HG03558 (cell line): ENCODE measurements at regions not wholly inside any gene's neighbourhood (a gene's known extent, or its start where the extent isn't known, plus 50 kb on each side); places are given as distances from the start of the nearest gene placed in this dataset.

Source experiments
- ATAC-seq: cut with Tn5 transposase; IDR thresholded peaks from one replicate; pipeline ENCODE4 v1.9.1; 2021; ENCODE audit warnings: moderate number of reproducible peaks; ENCODE audit not compliant: unreplicated experiment; ENCODE audit errors: extremely low read depth

DNA sequence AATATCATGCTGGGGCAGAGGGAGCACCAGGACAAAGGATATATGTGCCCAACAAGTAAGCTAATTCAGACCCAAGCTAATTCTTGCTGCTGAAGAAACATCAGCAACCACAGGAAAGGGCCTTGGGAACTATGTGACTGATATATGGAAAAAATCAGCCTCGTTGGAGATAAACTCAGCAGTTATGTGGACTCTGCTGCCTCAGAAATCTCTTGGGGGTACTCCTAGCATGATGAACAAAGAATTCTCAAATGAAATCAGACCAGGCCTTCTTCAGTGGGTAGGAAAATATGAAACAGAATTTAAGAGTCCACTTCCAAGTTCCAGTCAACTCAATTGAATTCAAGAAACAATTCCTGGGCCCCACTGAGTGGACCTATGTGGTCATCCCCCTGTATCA lies 367.9 kb downstream of the TNS1 start:
- no peak for ATAC-seq

GRCh38 chr2:217632043-217632442 lies 370.8 kb downstream of the TNS1 start:
- no peak for ATAC-seq

DNA sequence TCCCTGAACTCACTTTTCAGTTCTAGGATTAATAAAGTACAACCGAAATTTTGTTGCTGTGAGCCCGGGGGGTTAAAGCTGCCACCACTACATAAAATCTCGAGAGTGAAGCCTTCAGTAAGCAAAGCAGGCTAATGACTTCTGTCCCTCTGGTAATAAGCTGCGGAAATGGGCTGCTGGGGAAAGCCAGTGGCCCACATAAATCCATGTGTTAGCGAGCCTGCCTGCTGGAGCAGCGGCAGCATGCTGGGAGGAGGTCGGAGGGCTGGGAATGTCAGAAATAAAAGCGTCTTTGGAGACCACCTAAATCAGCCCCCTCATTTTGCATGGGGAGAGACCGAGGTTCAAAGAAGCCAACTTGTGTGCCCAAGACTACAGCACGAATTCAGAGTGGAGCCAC lies 371.7 kb downstream of the TNS1 start:
- no peak for ATAC-seq

DNA sequence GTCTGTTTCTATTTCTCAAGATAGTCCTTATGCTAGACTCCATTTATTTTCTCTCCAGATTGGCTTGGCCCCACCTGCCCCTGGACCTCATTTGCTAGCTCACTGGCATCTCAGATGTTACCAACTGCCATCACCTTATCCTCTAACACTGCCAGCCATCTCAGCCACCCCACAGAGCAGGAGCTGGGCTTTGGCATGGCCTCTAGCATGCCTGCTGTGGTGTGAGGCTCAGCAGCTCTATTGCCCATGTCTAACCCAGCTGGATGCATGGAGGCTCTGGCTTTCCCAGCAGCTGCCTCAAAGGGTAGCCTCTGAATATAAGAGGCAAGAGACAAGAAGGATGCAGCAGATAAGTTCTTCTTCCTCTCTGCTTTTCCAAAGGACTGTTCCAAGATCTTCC lies 373.4 kb downstream of the TNS1 start:
- ATAC-seq = no peak

- ATAC-seq = no peak
These were observed 374.7 kb downstream of the TNS1 start for GRCh38 chr2:217628061-217628460.

DNA sequence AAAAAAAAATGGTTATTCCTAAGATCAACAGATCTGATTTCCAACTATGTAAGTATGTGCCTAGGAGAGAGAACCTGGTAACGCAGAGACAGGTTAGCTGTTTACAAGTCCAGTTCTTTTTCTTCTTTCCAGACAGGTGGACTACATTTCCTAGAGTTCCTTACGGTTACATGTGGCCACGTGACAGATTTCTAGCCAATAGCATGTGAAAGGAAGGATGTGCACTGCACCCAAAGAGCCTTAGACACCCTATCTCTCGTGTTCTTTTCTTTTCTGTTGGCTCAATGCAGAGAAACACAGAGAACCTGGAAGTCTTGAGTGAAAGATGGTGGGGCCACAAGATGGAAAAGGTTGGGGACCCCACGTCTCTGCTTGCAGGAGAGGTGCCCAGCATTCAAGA lies 375.9 kb downstream of the TNS1 start:
- no peak for ATAC-seq

- ATAC-seq = no peak
These were observed 377.1 kb downstream of the TNS1 start for GRCh38 chr2:217625557-217626169.

DNA sequence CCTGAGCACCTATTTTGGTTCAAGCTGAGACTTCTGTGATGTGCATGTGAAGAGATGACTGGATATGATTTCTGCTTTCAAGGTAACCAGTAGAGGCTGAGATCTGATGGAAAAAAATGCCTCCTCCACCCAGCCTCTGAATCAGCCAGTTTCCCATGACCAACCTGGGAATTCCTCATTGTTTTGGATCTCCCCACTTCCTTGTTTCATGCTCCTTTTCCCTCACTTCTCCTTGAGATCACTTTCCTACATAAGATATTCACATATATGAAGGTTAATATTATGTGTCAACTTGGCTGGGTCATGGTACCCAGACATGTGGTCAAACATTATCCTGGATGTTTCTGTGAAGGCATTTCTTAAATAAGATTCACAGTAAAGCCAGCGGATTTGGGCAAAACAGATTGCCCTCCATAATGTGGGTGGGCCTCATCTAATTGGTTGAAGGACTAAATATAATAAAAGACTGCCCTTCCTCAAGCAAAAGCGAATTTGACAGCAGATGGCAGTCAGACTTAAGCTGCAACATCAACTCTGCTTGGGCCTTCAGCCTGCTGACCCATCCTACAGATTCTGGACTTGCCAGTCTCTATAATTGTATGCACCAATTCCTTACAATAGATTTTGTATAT lies 379.4 kb downstream of the TNS1 start:
- no peak for ATAC-seq

- no peak for ATAC-seq
These were observed 380.4 kb downstream of the TNS1 start for GRCh38 chr2:217622205-217623060.

GRCh38 chr2:217621391-217621801 lies 381.4 kb downstream of the TNS1 start:
- ATAC-seq = no peak

- ATAC-seq = no peak
These were observed 384.1 kb downstream of the TNS1 start for GRCh38 chr2:217618744-217619143.

DNA sequence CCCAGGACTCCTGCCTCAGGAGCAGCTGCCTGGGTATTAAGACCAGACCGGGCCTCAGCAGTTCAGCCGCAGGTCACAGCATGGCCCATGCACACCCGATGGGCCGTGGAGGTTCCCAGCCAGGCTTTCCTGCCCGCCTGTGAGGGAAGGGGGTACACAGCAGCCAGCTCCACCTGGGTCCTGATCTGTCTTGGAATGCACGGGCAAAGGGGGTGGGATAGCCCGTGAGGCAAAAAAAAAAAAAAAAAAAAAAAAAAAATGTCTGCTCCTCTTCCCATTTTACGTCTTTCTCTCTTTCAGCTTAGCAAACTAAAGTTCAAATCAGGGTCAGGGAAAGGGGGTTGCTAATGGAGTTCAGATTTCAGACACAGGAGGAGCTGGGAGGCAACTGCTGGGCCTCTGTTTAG lies 385.2 kb downstream of the TNS1 start:
- ATAC-seq = no peak

GRCh38 chr2:217616936-217617335 lies 385.9 kb downstream of the TNS1 start:
- ATAC-seq = no peak

DNA sequence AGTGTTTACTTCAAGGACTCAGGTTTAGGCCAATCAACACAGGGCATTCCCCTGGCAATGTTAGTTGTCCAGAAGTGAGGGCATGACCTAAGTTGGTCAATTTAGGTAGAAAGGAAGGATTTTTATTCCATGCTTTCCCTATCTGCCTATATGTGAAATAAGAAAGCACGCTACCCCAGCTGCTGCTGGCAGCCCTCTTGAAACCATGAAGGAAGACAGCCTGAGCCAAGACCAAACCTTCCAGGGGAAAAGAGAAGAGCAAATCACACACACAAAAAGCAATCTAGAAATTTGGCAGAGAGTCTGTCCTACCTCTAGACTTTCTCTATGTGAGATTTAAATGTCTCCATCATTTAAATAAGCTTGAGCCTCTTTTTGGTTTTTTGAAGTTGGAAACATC lies 387.6 kb downstream of the TNS1 start:
- ATAC-seq = no peak

- peak; percentile 28 for ATAC-seq
These were observed 388.3 kb downstream of the TNS1 start for GRCh38 chr2:217614498-217614897.

GRCh38 chr2:217614096-217614495 lies 388.7 kb downstream of the TNS1 start:
- ATAC-seq = no peak

- no peak for ATAC-seq
These were observed 389.9 kb downstream of the TNS1 start for GRCh38 chr2:217612920-217613319.

DNA sequence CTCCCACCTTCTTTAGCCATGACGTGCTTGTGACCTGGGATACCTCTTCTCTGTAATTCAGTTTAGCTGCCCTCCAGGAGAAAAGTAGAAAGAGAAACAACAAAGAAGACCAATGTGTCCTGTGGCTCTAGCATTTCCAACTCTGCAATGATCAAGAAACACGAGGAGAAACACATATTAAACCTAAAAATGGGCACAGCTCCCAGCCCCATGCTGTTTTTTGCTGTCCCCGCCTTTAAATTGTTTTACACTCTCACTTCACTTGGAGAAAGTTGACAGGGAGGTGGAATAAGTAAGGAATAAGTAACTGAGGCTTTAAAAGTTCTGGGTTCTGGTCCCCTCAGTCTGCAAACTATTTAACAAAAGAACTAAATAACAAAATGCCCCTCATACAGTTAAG lies 390.6 kb downstream of the TNS1 start:
- ATAC-seq = no peak

DNA sequence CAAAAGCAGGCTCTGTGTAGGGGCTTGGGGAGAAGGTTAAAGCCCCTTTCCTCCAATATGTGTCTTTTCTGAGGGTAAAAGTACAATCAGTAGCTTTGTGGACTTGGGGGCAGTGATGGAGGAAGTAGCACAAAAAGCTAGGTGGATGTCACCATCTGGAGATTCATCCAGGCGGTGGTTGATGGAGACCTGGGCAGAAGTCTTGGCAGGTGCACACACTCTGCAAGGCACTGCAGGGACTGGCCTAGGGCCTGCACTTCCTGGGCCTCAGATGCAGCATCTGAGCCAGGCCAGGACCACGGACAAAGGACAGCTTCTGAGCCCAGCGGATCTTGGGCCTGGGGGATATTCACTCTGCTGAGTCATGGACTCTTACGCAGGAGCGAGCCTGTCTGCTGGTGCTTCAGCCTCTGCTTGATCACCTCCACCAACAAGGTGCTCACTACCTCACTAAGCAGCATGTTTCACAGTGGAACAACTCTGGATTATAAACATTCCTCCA lies 391.1 kb downstream of the TNS1 start:
- ATAC-seq = no peak

GRCh38 chr2:217611056-217611455 lies 391.7 kb downstream of the TNS1 start:
- no peak for ATAC-seq

GRCh38 chr2:217610401-217610814 lies 392.4 kb downstream of the TNS1 start:
- no peak for ATAC-seq
